GM19025 (cell line): ENCODE measurements at regions not wholly inside any gene's neighbourhood (a gene's known extent, or its start where the extent isn't known, plus 50 kb on each side); places are given as distances from the start of the nearest gene placed in this dataset.

Source experiments
- ATAC-seq: cut with Tn5 transposase; IDR thresholded peaks from one replicate; pipeline ENCODE4 v1.9.1; 2021; ENCODE audit warnings: mild to moderate bottlenecking, low read depth, moderate library complexity; ENCODE audit not compliant: unreplicated experiment

- ATAC-seq, result no peak
These were observed 251.1 kb upstream of the PIK3C3 start for GRCh38 chr18:41703744-41704530.

- no peak for ATAC-seq
These were observed 254.6 kb upstream of the PIK3C3 start for GRCh38 chr18:41700416-41700815.

- no peak for ATAC-seq
These were observed 259.6 kb upstream of the PIK3C3 start for GRCh38 chr18:41695441-41695840.

GRCh38 chr18:41693008-41693407 lies 262.0 kb upstream of the PIK3C3 start:
- no peak for ATAC-seq

- no peak for ATAC-seq
These were observed 264.5 kb upstream of the PIK3C3 start for GRCh38 chr18:41690332-41691127.

- no peak for ATAC-seq
These were observed 267.9 kb upstream of the PIK3C3 start for GRCh38 chr18:41687138-41687537.

- ATAC-seq, result no peak
These were observed 273.7 kb upstream of the PIK3C3 start for GRCh38 chr18:41681138-41681880.

- no peak for ATAC-seq
These were observed 280.5 kb upstream of the PIK3C3 start for GRCh38 chr18:41674506-41674905.

- ATAC-seq, result no peak
These were observed 288.8 kb upstream of the PIK3C3 start for GRCh38 chr18:41666231-41666630.

GRCh38 chr18:41665210-41665609 lies 289.8 kb upstream of the PIK3C3 start:
- ATAC-seq, result no peak

GRCh38 chr18:41660654-41661053 lies 294.4 kb upstream of the PIK3C3 start:
- ATAC-seq, result no peak

GRCh38 chr18:41659438-41660130 lies 295.4 kb upstream of the PIK3C3 start:
- no peak for ATAC-seq

- no peak for ATAC-seq
These were observed 297.8 kb upstream of the PIK3C3 start for GRCh38 chr18:41657189-41657588.

- no peak for ATAC-seq
These were observed 300.0 kb upstream of the PIK3C3 start for GRCh38 chr18:41655074-41655473.

GRCh38 chr18:41647914-41648313 lies 307.1 kb upstream of the PIK3C3 start:
- no peak for ATAC-seq

- ATAC-seq, result no peak
These were observed 308.0 kb upstream of the PIK3C3 start for GRCh38 chr18:41646915-41647620.

GRCh38 chr18:41645589-41646360 lies 309.3 kb upstream of the PIK3C3 start:
- ATAC-seq, result no peak

- ATAC-seq, result no peak
These were observed 310.6 kb upstream of the PIK3C3 start for GRCh38 chr18:41644466-41644865.

- ATAC-seq, result no peak
These were observed 311.6 kb upstream of the PIK3C3 start for GRCh38 chr18:41643427-41643826.
